Urothelium cell line (cell line): ENCODE measurements at regions not wholly inside any gene's neighbourhood (a gene's known extent, or its start where the extent isn't known, plus 50 kb on each side); places are given as distances from the start of the nearest gene placed in this dataset.
"Not testable (repeated sequence)": the region's sequence is repeated elsewhere in the genome, so short reads cannot be mapped to it uniquely, and the experiment has no call there.

Experiments used
- DNase-seq: peaks from one replicate; pipeline ENCODE4 v3.0.0; 2011; ENCODE audit warnings: low spot score, mixed read lengths
- FAIRE-seq: peaks from 2 replicates; lab custom pipeline; 2011; peaks lifted over from hg19 to GRCh38; lab: Jason Lieb, UNC

DNA sequence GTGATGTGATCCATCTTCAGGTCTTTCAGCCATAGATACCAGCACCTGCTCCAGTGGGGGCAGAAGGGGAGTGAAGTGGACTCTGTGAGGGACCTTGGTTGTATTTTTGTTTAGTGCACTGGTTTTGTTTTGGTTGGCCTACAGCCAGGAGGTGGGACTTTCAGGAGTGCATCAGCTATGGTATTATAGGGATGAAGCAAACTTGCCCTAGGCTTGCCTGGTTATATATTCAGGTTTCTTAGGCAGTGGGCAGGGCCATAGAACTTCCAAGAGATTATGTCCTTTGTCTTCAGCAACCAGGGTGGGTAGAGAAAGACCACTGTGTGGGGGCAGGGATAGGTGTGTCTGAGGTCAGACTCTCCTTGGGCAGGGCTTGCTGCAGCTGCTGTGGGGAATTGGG, 337.3 kb upstream of the SGO1 start:
- no peak for DNase-seq
- FAIRE-seq, result no peak

DNA sequence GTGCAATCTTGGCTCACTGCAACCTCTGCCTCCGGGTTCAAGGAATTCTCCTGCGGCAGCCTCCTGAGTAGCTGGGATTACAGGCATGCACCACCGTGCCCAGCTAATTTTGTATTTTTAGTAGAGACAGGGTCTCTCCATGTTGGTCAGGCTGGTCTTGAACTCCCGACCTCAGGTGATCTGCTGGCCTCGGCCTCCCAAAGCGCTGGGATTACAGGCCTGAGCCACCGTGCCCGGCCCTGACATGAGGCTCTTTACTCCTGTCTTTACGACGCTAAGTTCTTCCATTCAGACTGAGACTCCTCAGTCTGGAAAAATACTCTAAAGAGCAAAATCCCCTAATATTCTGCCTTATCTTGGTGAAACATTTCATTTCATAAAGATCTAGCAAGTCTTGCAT, 331.3 kb upstream of the SGO1 start:
- FAIRE-seq, DNase-seq: not testable (repeated sequence)

DNA sequence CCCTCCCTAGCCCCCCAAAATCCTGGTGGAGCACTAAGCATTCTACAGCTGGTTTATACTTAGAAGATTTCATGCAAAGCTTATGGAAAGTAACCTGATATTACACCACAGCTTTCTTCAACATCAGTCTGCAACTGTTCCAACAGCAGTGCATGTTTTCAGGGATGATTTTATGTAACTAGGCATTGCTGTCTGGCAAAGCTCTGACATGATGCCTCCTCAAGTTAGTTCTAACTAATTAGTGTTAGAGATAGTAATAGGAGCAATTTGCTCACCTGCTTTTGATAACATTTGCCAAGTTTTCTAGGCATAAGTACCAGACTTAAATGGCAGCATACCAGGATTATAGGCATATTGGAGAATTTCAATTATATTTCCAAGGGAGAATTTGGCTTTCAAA, 330.3 kb upstream of the SGO1 start:
- FAIRE-seq, result no peak

DNA sequence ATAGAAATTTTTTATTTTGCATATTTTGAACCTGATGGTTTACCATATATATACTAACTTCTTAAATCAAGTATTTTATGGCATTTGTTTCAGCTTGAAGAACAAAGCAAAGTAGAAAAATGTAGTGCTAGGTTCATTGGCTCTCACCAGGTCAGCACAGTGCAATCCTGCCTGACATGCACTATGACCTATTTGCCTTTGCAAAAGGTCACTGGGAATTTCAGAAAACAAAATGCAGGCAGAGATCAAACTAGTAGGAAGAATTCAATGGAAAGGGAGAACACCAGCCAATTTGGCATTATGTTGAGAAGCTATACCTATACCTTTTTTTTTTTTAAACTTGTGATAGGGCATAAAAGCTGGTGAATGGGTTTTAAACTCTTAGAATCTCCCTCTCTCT, 329.8 kb upstream of the SGO1 start:
- FAIRE-seq (no peak), DNase-seq (no peak)

More for the DNA sequence above, 330.3 kb upstream of the SGO1 start:
- no peak for DNase-seq

DNA sequence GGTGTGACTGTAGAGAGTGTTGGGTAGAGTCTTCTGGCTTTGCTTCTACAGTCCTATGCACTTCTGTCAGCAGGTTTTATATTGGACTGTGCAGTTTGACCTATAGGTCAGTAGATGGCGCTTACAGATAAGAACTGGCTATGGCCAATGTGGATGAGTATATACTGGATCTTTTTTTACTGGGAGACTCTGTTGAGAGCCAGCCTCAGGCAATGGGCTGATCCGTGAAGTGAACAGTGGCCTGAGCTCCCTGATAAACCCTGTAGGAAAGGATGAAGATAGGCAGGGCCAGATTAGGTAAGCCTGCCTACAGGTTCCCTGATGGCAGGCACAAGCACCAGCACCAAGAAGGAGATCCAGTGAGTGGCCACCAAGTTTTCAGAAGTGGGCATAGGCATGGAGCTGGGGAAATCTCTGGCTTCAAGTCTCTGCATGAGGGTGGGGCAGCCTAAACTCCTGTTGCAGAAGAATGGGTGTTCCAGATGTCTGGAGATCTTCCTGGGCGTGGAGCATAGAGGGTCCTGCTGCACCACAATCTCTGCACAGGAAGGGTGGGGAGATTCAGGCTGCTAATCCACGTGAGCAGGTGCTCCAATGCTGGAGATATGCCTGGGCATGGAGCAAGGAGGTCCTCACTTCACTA, 326.0 kb upstream of the SGO1 start:
- DNase-seq (peak; percentile 37), FAIRE-seq (no peak)

DNA sequence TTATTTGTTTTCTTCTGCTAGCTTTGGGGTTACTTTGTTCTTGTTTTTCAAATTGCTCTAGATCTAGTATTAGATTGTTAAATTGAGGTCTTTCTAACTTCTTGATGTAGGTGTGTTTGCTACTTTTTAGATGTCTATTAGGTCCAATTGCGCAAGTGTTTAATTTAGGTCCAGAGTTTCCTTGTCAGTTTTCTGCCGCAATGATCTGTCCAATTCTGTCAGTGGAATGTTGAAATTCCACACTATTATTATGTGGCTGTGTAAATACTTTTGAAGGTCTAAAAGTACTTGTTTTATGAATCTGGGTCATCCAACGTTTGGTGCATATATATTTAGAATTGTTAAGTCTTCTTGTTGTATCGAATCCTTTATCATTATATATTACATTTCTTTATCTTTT, 324.4 kb upstream of the SGO1 start:
- DNase-seq (no peak), FAIRE-seq (no peak)

DNA sequence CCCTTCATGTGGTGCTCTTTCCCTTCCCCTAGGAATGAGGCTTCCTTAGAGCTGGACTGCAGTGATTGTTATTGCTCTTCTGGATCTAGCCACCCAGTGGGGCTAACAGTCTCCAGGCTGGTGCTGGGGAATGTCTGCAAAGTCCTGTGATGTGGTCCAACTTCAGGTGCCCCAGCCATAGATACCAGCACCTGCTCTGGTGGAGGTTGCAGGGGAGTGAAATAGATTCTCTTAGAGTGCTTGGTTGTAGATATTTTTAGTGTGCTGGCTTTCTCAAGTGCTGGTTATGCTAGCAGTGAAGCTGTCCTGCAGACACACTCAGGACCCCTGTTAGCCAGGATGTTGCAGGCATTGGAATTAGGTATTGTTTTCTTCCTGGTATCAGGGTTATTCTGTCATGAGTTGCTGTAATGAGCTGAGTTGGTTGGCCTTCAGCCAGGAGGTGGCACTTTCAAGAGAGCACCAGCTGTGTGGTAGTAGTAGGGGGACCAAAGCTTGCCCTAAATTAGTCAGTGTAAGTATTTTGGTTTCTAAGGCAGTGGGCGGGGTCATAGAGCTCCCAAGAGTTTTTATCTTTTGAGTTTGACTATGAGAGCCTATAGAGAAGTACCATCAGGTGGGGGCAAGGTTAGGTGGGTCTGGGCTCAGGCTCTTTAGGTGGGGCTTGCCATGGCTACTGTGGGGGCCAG, 317.5 kb upstream of the SGO1 start:
- DNase-seq, result no peak
- FAIRE-seq, result no peak

DNA sequence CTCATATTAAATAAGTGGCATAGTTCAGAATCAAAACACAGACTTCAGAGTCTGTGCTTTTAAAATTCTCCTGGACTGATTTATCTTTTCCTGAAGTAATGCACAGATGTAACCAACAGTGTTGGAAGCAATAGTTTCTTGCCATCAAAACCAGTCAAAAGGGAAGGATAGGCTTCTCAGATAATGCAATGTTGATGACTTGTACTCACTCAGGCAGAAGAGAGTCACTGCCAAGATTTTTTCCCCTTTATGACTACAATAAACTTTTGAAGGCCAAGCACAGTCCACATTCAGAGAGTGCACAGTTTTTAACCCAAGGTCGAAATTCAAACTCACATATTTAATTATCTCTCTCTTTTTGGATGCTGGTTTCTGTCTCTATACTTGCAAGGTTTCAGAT, 305.0 kb upstream of the SGO1 start:
- FAIRE-seq (no peak), DNase-seq (no peak)

DNA sequence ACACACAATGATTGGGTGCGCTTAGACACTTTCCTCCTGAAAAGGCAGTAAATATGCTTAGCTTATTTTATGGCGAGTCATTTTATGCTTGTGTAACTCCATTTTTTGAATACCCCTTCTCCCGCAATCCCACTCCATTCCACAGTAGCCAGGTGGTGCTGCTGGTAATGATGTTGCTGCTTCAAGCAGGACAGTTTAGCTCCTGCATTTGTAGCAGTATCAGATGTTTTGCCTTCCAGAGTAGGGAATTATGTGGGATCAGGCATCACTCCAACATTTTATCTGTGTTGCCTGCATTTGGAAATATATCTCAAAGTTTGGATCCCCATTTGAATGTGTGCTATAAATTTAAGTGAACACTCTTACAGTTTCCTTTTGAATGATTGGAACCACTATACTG, 302.1 kb upstream of the SGO1 start:
- no peak for FAIRE-seq
- DNase-seq, result no peak

DNA sequence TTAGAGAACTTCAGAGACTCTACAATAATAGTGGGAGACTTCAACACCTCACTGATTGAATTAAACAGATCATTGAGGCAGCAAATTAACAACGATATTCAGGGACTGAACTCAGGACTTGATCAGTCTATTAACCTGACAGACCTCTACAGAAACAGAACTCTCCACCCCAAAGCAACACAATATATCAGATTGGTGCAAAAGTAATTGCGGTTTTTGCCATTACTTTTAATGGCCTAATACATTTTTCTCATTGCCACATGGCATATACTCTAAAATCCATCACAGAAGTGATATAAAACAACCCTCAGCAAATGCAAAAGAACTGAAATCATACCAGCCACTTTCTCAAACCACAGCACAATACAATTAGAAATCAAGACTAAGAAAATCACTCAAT, 298.1 kb upstream of the SGO1 start:
- no peak for FAIRE-seq
- no peak for DNase-seq

DNA sequence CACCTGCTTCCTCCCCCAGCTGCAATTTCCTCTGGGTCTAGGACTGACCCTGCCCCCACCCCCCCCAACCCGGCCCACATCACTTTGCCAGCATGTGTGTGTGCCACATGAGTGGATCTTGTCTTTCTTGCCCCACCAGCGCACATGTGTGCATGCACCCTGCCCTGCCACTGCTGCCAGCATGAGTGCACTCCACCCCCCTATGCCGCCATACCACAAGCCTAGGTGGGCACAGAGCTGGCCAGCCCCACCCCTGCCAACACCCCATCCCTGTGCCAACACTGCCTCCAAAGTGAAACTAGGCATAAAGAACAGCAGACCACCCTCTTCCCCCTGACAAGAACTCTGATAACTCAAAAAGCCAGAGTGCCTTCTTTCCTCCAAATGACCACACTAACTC, 296.3 kb upstream of the SGO1 start:
- DNase-seq (no peak), FAIRE-seq (no peak)

DNA sequence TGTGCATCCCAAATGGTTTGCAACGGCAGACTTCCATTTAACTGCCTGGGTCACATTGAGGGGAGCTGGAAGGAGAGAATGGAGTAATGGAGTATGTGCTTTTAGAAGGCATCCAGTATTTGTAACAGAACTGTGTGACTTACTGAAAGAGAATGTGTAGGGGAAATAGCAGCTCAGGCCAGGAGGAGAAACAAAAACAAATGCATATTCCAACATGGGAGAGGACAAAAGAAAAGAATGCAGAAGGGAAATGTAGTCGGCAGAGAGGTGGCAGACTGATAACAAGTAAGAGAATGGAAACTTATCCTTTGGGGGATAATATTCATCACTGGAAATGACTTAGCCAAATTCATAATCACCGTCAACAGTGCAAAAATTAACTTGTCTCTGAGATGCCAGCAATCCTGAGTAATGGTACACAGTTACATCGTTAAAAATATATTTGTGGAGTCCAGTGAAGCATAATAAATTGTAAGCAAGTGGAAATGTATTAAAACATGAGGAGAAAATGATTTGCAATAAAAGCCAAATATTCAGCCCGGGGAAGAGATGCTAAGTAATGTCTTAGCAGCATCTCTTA, 294.9 kb upstream of the SGO1 start:
- DNase-seq (no peak), FAIRE-seq (no peak)

DNA sequence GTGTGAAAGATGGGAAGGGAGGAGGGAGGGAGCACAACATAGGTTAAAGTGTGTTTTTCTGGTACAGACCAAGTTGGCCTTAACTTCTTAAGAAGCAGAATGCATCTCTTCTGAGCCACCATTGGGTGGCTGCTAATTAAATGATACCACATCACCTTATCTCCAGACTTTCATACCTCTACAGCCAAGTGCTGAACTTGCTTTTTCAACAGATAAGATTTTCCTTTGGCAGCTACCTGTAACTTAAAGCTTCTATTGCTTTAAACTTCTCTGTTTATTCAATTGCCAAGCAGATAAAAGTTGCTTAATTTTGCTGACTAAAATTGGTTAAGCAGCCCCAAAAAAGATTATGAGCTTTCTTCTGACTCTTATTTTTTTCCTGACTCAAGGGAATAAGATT, 292.4 kb upstream of the SGO1 start:
- DNase-seq (no peak), FAIRE-seq (no peak)

DNA sequence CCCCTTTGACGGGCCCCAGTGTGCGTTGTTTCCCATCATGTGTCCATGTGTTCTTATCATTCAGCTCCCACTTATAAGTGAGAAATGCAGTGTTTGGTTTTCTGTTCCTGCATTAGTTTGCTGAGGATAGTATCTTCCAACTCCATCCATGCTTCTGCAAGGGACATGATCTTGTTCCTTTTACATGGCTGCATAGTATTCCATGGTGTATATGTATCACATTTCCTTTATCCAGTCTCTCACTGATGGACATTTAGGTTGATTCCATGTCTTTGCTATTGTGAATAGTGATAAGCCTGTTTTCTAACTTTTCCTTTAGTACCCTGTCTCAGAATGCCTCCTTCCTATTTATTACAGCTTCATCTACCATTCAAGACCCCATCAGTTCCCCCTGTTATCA, 278.2 kb upstream of the SGO1 start:
- not testable (repeated sequence) for DNase-seq, FAIRE-seq

DNA sequence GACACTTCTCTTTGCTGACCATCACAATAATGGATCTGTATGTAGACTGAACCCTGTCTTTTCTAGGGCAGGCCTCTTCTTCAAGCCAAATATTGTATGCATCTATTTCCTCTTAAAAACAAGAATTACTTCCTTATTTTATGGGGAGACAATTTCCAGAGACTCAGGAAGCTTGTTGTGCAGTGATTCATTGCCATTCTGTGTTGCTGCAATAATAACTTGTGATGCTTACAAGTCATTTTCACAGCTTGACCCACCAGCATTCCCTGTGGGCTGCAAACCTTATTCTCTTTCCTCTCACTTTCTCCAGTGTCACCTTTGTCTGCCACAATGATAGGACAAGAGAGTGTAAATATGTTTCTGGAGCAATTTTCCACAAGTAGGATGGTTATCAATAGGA, 276.7 kb upstream of the SGO1 start:
- DNase-seq, result no peak
- FAIRE-seq, result no peak

DNA sequence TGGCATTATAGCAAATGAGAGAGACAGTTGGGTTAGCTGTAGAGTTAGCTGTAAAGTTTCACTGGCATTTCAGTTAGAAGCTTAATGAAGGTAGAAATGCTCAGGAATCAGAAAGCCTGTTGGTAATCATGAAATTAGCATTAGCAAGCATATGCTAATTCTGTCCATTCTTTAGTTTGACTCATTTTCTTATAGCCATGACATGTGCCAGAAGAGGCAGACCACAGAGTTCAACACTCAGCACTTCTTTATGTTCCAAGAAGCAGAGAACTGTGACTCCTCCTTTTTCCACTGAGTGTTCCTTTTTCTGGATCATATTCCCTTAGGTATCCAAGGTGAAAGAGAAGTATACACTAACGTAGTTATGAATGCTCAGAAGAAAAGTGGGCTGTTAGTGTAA, 276.2 kb upstream of the SGO1 start:
- DNase-seq, result no peak
- no peak for FAIRE-seq

DNA sequence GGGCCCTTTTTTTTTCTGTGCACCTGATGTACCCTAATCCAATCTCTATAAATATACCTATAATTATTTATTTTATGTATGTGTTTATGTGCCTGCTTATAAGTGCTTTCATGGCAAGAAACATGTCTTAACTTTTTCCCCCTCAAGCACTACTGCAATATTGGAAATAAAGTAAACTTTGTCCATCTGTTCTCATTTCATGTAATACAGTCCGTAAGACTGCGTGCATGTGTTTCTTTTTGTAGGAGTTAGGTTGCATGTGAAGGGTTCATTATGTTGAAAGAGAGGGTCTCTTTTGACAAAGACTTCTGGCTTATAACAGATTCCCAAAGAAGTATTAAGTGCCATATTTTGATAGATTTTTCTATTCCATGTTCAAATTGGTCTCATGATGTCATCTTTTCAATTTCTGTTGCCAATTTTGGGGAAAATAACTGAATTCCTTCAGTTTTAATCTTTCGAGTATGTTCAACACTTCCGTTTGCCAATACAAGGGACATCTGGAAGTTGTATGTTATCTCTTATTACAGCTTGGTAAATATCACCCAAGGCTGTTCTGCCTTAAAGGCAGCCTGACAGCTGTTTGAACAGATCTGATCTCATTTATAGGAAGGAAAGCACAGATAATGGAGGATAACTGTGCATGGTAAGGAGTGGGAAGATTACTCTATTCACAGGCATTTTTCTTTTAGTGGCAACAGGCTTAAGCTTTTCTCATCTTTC, 273.1 kb upstream of the SGO1 start:
- DNase-seq (no peak), FAIRE-seq (no peak)

DNA sequence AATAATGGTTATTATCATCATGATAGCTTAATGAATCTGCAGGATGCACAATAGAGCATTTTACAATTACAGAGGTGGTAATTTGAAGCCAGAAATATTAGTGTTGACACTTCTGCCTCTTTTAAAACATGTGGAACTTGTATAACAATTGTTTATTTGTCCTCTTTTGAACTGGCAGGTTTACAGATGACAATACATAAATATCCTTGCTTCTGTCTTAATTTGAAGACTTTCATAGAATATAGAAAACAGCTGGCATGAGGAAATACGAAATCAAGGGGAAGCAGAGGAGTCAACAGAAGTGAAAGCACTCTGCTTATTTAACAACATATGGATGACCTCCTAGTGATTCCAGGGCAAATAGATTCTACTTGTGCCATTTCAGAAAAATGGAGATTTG, 270.5 kb upstream of the SGO1 start:
- FAIRE-seq, result no peak

DNA sequence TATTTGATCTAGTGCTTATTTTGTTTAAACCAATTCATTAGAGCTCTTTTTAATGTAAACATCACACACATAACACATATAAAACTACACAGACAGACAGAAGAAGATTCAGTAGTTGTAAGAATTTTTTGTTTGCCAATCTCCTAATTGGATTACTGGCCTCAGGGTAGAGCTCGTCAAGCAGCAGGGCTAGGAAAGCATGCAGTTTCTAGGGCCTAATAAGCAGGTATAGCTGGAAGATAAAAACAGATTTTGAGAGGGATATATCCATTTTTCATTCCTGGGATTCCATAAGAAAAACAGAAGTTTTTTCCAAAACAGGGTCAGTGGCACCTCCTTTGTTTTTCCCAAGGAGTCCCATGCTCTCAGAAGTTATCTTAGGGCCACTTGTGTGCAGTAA, 265.2 kb upstream of the SGO1 start:
- FAIRE-seq (no peak), DNase-seq (no peak)

More for the DNA sequence above, 270.5 kb upstream of the SGO1 start:
- no peak for DNase-seq

DNA sequence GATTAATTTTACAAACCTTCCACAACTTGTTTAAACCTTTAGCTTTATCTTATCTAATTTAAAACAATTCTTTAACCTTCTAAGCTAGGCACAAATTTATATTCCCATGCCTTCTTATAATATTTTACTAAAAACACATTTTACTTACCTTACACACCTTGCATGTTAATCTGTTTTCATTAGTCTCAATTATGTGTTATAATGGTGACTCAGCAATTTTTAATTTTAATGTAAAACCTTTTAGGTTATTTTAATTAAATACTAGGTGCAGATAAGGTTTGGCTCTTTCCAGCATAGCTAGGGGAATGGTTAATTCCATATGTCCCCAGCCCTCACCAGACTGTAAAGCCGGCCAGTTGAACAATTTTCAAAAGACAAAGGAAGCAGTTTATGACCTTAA, 264.6 kb upstream of the SGO1 start:
- DNase-seq (no peak), FAIRE-seq (no peak)

DNA sequence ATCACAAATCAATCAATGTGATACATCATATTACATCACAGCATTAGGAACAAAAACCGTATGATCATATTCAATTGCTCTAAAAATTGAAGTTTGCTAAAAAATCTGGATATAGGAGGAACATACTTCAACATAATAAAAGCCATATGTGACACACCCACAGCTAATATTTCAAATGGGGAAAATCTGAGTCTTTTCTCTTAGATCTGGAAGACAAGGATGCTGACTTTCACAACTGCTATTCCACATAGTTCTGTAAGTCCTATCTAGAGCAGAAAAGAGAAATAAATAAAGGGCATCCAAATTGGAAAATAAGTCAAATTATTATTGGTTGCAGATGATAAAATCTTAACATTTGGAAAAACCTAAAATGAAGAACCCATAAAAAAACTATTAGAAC, 256.8 kb upstream of the SGO1 start:
- FAIRE-seq, result no peak
- DNase-seq, result no peak

DNA sequence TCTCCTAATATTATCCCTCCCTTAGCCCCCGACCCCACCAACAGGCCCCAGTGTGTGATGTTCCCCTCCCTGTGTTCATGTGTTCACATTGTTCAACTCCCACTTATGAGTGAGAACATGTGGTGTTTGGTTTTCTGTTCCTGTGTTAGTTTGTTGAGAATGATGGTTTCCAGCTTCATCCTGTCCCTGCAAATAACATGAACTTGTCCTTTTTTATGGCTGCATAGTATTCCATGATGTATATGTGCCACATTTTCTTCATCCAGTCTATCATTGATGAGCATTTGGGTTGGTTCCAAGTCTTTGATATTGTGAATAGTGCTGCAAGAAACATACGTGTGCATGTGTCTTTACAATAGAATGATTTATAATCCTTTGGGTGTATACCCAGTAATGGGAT, 241.3 kb upstream of the SGO1 start:
- not testable (repeated sequence) for FAIRE-seq, DNase-seq
